Dedifferentiated amniotic fluid mesenchymal stem cell (primary cell): ENCODE measurements at regions not wholly inside any gene's neighbourhood (a gene's known extent, or its start where the extent isn't known, plus 50 kb on each side); places are given as distances from the start of the nearest gene placed in this dataset.

ENCODE experiments used
- DNase-seq: peaks from one replicate; pipeline ENCODE4 v3.0.0-alpha.2; 2016; ENCODE audit errors: extremely low spot score

GRCh38 chr10:30256084-30256483 lies 93.0 kb downstream of the MTPAP start:
- DNase-seq: no peak

GRCh38 chr10:30254926-30255325 lies 94.2 kb downstream of the MTPAP start:
- peak; percentile 82 for DNase-seq

- DNase-seq: no peak
Observed at GRCh38 chr10:30248728-30249127, 100.3 kb downstream of the MTPAP start.

- no peak for DNase-seq
Observed at GRCh38 chr10:30247704-30248103, 101.4 kb downstream of the MTPAP start.

GRCh38 chr10:30241422-30242110 lies 107.5 kb downstream of the MTPAP start:
- no peak for DNase-seq

- DNase-seq: no peak
Observed at GRCh38 chr10:30238836-30239235, 110.2 kb downstream of the MTPAP start.

- peak; percentile 39 for DNase-seq
Observed at GRCh38 chr10:30233186-30233959, 115.7 kb downstream of the MTPAP start.

GRCh38 chr10:30231709-30232108 lies 117.4 kb downstream of the MTPAP start:
- no peak for DNase-seq

- no peak for DNase-seq
Observed at GRCh38 chr10:30231071-30231652, 117.9 kb downstream of the MTPAP start.

- no peak for DNase-seq
Observed at GRCh38 chr10:30229536-30229935, 119.5 kb downstream of the MTPAP start.

GRCh38 chr10:30228417-30229036 lies 120.6 kb downstream of the MTPAP start:
- DNase-seq: no peak

- no peak for DNase-seq
Observed at GRCh38 chr10:30227481-30227880, 121.6 kb downstream of the MTPAP start.

- peak; percentile 36 for DNase-seq
Observed at GRCh38 chr10:30219971-30220751, 128.9 kb downstream of the MTPAP start.

GRCh38 chr10:30216821-30217220 lies 132.3 kb downstream of the MTPAP start:
- no peak for DNase-seq

- no peak for DNase-seq
Observed at GRCh38 chr10:30215623-30216022, 133.5 kb downstream of the MTPAP start.

GRCh38 chr10:30215141-30215540 lies 133.9 kb downstream of the MTPAP start:
- DNase-seq: no peak

- DNase-seq: no peak
Observed at GRCh38 chr10:30210296-30210695, 138.8 kb downstream of the MTPAP start.

- no peak for DNase-seq
Observed at GRCh38 chr10:30208330-30208729, 140.7 kb downstream of the MTPAP start.

- no peak for DNase-seq
Observed at GRCh38 chr10:30207485-30208052, 141.5 kb downstream of the MTPAP start.

GRCh38 chr10:30200017-30200415 lies 140.6 kb upstream of the JCAD start:
- no peak for DNase-seq

- DNase-seq: no peak
Observed at GRCh38 chr10:30199376-30200016, 140.1 kb upstream of the JCAD start.
